HG02885 (cell line): ENCODE measurements at regions not wholly inside any gene's neighbourhood (a gene's known extent, or its start where the extent isn't known, plus 50 kb on each side); places are given as distances from the start of the nearest gene placed in this dataset.

Experiments
- ATAC-seq: cut with Tn5 transposase; IDR thresholded peaks from one replicate; pipeline ENCODE4 v1.9.1; 2021; ENCODE audit warnings: mild to moderate bottlenecking; ENCODE audit not compliant: unreplicated experiment, poor library complexity

- peak; percentile 58 for ATAC-seq
Measured at GRCh38 chr6:141153563-141153962, 979.2 kb upstream of the GJE1 start.

GRCh38 chr6:141152951-141153350 is 979.8 kb upstream of the GJE1 start:
- ATAC-seq, result no peak

- ATAC-seq, result no peak
Measured at GRCh38 chr6:141151710-141152417, 980.9 kb upstream of the GJE1 start.

GRCh38 chr6:141141870-141142269 is 990.9 kb upstream of the GJE1 start:
- no peak for ATAC-seq

- no peak for ATAC-seq
Measured at GRCh38 chr6:141140905-141141304, 991.8 kb upstream of the GJE1 start.

- no peak for ATAC-seq
Measured at GRCh38 chr6:141139461-141139860, 993.3 kb upstream of the GJE1 start.

- ATAC-seq, result no peak
Measured at GRCh38 chr6:141134723-141135122, 998.0 kb upstream of the GJE1 start.

GRCh38 chr6:141133836-141134235 is 998.9 kb upstream of the GJE1 start:
- ATAC-seq, result no peak

- no peak for ATAC-seq
Measured at GRCh38 chr6:141133346-141133745, 999.4 kb upstream of the GJE1 start.

- no peak for ATAC-seq
Measured at GRCh38 chr6:141131616-141132015, 1001.1 kb upstream of the GJE1 start.

- peak; percentile 60 for ATAC-seq
Measured at GRCh38 chr6:141123497-141123896, 1009.2 kb upstream of the GJE1 start.

GRCh38 chr6:141123049-141123448 is 1009.7 kb upstream of the GJE1 start:
- peak; percentile 55 for ATAC-seq

- no peak for ATAC-seq
Measured at GRCh38 chr6:141118991-141119390, 1013.7 kb upstream of the GJE1 start.

GRCh38 chr6:141117874-141118273 is 1014.9 kb upstream of the GJE1 start:
- no peak for ATAC-seq

GRCh38 chr6:141110481-141110880 is 1022.2 kb upstream of the GJE1 start:
- ATAC-seq, result no peak

- no peak for ATAC-seq
Measured at GRCh38 chr6:141107591-141108160, 1025.0 kb upstream of the GJE1 start.

- no peak for ATAC-seq
Measured at GRCh38 chr6:141105481-141105880, 1027.2 kb upstream of the GJE1 start.

GRCh38 chr6:141103246-141103645 is 1029.5 kb upstream of the GJE1 start:
- ATAC-seq, result no peak

GRCh38 chr6:141097471-141097870 is 1035.3 kb upstream of the GJE1 start:
- no peak for ATAC-seq

GRCh38 chr6:141095308-141095707 is 1037.4 kb upstream of the GJE1 start:
- ATAC-seq, result no peak

GRCh38 chr6:141088171-141088570 is 1044.6 kb upstream of the GJE1 start:
- ATAC-seq, result no peak
